Vagina (tissue), 2 donors: ENCODE measurements at regions not wholly inside any gene's neighbourhood (a gene's known extent, or its start where the extent isn't known, plus 50 kb on each side); places are given as distances from the start of the nearest gene placed in this dataset.

Source experiments
- POLR2AphosphoS5 ChIP-seq, 2 donors: sonication (generic); formaldehyde crosslinking; IDR thresholded peaks; one replicate each; pipeline ENCODE4 v1.9.0; 2017; ENCODE audit warnings: antibody characterized with exemption in 2 of 2, mild to moderate bottlenecking in 2 of 2, low read depth in 1 of 2; ENCODE audit not compliant: insufficient read depth in 1 of 2
- TF ChIP-seq, protein P1 (sequence below), 3 experiments: fragments of 450-650 bp in 2 of 3; fragments of 200-600 bp in 1 of 3; sonication (generic) in 1 of 3; IDR thresholded peaks; one replicate each; pipeline ENCODE4 v1.5.1; 2017 to 2019; ENCODE audit warnings: antibody characterized with exemption in 3 of 3, mild to moderate bottlenecking in 2 of 3, moderate library complexity in 2 of 3

DNA sequence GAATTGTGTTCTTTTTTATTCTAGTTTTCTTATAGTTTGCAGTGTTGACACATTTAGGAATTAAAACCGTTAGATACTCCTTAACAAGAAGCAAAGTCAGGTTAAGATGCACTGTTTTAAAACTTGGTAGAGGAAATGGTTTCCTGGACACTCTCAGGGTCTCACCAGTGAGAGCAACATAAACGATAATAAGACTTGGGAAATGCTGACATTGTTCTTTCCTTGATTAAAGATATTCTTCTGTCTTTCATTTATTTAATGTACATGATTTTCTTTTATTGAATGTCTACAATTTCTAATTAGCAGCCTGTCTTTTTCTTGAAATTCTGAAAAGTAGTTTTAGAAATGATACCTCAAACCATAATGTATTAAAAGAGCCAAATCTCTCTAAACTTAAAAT, 707.9 kb upstream of the CHD1 start:
- TF ChIP-seq, protein P1, sequence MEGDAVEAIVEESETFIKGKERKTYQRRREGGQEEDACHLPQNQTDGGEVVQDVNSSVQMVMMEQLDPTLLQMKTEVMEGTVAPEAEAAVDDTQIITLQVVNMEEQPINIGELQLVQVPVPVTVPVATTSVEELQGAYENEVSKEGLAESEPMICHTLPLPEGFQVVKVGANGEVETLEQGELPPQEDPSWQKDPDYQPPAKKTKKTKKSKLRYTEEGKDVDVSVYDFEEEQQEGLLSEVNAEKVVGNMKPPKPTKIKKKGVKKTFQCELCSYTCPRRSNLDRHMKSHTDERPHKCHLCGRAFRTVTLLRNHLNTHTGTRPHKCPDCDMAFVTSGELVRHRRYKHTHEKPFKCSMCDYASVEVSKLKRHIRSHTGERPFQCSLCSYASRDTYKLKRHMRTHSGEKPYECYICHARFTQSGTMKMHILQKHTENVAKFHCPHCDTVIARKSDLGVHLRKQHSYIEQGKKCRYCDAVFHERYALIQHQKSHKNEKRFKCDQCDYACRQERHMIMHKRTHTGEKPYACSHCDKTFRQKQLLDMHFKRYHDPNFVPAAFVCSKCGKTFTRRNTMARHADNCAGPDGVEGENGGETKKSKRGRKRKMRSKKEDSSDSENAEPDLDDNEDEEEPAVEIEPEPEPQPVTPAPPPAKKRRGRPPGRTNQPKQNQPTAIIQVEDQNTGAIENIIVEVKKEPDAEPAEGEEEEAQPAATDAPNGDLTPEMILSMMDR (IDR thresholded peaks at IDR 0.05): no peak
- TF ChIP-seq POLR2AphosphoS5 (IDR thresholded peaks at IDR 0.05; ENCODE audit: insufficient read depth in 1 of 2, low read depth in 1 of 2): no peak
